GM12872 (cell line): ENCODE measurements at regions not wholly inside any gene's neighbourhood (a gene's known extent, or its start where the extent isn't known, plus 50 kb on each side); places are given as distances from the start of the nearest gene placed in this dataset.

Experiments
- CTCF ChIP-seq: IDR thresholded peaks from 3 replicates; pipeline ENCODE4 v1.5.1; 2011; ENCODE audit warnings: low read depth, mild to moderate bottlenecking, low read length, moderate library complexity; ENCODE audit not compliant: insufficient read depth

- TF ChIP-seq CTCF: no peak
These were observed 158.5 kb downstream of the FTCDNL1 start for GRCh38 chr2:199692489-199692888.

DNA sequence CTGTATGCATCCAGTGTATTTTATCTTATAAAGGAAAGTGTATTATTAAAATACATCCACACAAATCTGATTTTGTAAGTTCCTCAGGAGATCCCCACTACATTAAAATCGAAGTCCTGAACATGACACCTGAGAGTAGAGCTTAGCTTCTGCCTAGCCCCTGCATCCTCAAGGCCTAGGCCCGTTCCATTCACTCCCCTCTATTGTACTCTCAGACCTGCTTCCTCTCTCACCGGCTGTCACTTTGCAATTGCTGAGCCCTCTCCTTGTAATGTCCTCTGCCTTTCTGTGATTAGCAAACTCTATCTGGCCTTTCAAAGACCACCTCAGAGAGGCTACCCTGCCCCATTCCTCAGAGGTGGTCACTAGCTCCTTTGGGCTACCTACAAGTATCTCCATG, 160.8 kb downstream of the FTCDNL1 start:
- TF ChIP-seq CTCF: no peak

GRCh38 chr2:199685669-199686068, 165.3 kb downstream of the FTCDNL1 start:
- no peak for TF ChIP-seq CTCF

GRCh38 chr2:199684832-199685231, 166.2 kb downstream of the FTCDNL1 start:
- TF ChIP-seq CTCF: no peak

- no peak for TF ChIP-seq CTCF
These were observed 166.8 kb downstream of the FTCDNL1 start for GRCh38 chr2:199684168-199684567.

DNA sequence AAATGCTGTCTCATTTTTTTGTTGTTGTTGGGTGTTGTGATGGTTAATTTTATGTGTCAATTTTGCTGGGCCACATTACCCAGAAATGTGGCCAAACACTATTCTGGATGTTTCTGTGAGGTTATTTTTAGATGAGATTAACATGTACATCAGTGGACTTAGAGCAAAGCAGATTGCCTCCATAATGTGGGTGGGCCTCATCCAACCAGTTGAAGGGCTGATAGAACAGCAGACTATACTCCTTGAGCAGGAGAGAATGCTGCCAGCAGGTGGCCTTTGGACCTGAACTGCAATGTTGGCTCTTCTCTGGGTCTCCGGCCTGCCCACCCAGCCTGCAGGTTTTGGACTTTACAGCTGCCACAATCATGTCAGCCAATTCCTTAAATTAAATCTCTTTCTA, 169.0 kb downstream of the FTCDNL1 start:
- no peak for TF ChIP-seq CTCF

DNA sequence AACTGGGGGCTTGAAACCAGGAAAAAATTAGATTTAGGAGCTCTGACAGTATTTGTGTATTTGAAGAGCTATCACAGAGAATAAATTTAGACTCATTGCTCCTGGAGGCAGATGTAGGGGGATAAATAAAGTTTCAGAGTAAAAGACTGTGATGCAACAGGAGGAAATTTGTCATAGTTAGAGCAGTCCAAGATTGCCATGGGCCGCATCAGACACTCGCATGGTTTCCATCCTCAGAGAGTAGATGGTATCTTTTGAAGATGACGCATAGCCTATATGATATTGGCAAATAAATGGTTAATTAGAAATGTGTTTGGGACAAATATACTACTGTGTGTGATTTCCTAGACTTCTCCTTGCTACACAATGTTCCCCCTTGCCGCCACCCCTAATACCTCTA, 170.5 kb downstream of the FTCDNL1 start:
- no peak for TF ChIP-seq CTCF

GRCh38 chr2:199679883-199680282, 171.1 kb downstream of the FTCDNL1 start:
- TF ChIP-seq CTCF: no peak
